NCI-H1417 treated with DMSO at 0.1 percent for 48 hours (cell line): ENCODE measurements at regions not wholly inside any gene's neighbourhood (a gene's known extent, or its start where the extent isn't known, plus 50 kb on each side); places are given as distances from the start of the nearest gene placed in this dataset.
A peak's percentile ranks its signal among the peaks of the same experiment; 100 is the strongest.
"Not testable (repeated sequence)": the region's sequence is repeated elsewhere in the genome, so short reads cannot be mapped to it uniquely, and the experiment has no call there.

Experiments
- DNase-seq: peaks from one replicate; lab custom pipeline; 2025; lab: John Stamatoyannopoulos, UW

DNA sequence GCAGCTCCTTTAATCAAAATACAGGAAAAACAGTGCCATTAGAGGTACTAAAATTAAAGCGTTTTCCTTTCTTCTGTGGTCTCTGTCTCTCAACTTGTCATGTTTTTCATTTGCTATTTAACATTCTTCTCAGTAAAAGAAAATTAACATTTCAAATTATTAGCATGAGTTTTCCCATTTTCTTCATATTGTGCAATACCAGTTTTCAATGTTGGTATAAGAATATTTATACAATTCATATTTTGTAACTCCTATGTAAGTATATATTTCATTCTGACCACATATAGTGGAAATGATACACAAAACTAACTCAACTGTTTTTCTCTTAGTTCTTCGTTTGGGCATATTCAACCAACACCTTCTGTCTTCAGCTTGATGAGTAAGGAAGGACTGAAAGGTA is 308.3 kb downstream of the HS3ST1 start:
- no peak for DNase-seq

DNA sequence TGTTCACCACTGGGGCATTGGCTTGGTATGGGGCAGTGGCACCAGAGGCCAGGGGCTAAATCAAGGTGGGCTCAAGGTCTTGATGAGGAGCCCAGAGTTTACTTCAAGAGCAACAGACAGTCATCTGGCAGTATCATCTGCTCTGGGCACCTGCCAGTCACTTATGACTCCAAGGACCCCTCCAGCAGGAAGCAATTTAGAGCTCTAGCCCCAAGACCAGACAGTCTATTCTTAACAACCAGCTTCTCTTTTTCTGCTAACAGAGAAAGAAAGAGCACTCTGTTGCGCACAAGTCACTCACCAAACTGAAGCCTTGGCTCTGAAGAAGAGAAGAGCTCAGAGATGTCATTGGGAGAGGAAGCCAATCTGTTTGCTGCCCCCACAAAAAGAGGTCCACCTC is 309.2 kb downstream of the HS3ST1 start:
- DNase-seq: no peak

DNA sequence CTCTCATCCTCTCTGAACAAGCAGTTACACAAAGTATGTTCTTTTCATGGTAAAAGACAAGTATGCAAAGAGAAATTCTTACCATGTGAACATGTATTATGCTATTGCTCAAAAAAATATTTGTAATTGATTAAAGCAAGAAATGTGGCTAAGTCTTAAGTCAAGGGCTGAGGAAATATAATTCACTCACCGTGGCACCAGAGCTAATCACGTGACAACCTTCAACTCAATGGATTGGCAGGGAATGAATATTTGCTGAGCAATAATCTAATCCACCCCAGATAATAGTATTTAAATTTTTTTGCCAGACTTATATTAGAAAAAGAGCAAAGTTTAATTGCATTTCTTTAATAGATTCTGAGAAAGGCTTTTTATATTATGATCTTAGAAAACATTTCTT is 310.2 kb downstream of the HS3ST1 start:
- DNase-seq: no peak

DNA sequence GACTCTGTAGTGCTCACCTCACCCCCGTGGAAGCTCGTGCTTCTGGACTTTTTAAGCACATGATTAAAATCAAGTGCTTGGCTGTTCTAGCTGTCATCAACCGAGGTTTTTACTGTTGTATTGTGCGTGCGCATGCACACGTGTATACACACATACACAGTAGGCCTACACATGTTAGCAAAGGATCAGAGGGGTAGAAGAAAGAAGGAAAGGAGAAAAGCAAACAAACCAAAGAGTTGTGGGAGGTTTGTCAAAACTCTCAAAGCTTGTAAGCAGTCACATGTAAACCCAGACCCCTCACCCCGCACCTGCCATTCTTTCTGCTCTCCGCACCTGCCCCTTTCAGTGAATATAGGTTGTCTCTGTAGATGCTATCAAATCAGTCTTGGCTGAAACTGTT is 311.8 kb downstream of the HS3ST1 start:
- peak; percentile 4 for DNase-seq

DNA sequence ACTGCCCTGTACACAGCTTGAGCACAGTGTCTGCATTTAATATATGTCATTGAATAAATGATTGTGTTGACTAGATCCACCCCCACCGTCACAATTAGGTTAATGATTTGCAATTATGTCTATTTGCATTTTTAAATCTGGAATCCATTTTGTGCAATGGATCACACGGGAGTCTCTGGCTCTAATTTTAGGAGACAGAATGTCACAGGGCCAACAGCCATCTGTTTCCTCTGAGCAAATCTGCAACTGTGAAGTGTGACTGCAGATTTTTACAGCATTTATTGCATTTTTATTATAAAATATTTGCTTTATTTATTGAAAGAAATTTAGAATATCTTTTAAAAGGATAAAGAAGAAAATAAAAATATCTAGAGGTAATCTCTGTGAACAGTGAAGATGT is 316.8 kb downstream of the HS3ST1 start:
- no peak for DNase-seq

DNA sequence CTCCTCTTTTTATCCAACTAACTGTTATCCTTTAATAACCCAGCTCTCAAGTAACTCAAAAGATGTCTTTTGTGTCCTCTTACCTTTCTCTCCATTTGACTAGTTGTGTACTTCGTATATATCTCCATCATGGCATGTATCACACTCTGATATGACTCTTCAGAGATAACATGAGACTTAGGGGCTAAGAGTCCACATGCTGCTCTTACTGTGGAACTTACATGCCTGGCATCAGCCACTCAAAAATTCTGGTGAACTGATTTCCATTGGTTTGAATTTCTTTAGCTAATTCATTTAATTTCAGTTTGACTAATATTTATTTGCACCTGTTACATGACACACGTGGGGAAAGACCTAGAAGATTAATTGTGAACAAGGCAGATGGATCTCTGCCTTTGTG is 317.3 kb downstream of the HS3ST1 start:
- no peak for DNase-seq

DNA sequence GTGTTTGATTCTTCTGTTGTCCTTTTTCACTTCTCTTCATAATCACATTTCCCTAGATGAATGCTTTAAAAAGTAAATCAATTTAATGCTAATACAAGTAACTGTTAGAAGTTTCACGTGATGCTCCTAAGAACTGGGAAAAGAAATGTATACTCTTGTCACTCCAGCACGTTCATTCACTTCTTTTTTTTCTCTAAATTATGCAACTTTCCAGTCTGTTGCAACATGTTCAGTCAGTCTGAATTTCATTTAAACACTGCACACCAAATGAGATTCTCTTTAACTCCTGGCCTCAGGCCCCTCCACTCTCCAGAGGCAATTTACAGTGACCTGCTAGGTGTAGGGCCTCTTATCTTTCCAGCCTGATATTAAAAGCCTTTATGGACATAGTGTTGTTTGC is 321.9 kb downstream of the HS3ST1 start:
- DNase-seq: no peak

DNA sequence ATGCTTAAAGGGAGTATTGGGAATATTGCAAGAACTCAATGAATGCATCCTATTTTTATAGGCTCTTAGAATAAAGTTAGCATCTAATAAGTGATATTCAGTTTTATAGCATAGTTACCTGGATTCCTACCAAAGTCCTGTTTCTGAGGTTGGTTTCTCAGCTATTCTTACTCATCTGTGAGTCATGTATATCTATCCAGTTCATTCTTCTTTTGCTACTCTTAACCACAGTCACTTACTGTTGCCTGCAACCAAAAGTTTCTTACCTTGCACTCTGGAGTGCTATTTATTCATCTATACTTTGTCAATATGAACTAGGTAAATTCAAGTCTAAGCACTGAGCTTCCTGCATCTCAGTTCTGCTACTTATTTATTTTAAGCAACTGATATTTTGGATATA is 322.5 kb downstream of the HS3ST1 start:
- DNase-seq: no peak

DNA sequence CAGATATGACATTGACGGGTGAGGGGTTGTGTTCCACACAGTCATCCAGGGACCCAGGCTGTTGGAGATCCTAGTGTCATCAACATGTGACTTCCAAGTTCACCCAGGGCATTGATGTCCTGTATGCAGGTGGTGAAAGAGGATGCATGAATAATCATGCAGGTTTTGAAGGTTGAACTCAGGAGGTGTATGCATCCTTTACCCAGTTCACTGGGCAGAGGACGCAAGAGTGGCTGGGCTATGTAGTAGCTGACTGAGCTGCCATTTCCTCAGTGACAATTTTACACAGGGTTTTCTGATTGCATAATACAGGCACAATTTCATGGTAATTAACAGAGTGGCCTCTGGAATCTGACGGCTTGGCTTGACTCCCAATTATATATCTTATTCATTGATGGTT is 323.0 kb downstream of the HS3ST1 start:
- no peak for DNase-seq

DNA sequence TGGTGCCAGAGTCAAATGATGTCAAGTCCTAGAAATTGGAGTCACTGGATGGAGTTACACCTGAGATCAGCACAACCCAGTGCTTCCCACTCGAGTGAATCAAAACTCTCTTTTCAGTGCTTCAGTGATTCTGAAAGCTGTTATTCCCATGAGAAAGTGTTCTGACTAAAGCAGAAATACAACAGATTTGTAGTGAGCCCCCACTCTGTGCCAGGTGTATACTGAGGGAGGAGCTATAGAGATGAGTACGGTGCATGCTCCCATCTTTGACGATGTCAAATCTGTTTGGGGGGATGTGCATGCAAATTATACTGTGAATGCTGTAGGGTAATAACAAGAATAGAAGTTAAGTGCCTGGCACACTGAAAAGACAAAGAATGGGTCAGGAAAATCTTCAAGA is 330.2 kb downstream of the HS3ST1 start:
- no peak for DNase-seq

DNA sequence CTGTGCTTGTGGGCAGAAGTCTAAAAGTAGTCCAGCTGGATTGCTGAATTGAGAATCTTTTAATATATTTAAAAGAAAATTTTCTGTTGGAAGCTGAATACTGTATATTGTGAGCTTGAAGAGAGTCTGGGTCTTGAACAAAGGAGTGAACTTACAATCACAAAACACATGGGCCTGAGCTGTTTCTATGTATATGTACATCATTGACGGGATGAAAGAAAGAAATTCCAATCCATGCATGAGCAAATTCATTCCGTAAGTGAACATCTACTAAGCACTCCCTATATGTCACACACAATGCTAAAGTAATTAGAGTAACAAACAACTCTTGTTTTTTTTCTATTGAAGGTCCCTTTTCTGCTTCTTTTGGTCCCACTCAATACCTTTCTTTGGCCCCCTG is 331.0 kb downstream of the HS3ST1 start:
- DNase-seq: no peak

DNA sequence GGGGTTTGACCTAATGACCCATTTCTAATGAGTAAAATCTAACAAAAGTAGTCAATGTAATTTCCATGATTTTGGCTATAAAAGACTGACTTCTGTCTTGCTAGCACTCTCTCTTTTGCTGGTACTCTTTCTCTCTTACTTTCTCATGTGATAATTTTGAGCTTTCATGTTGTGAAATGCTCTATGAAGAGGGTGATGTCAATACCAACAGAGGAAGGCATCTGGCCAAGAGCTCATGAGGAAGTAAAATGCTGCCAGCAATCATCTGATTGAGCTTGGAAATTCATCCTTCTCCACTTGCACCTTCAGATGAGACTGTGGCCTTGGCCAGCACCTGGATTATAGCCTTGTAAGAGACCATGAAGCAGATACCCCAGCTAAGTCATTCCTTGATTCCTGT is 347.7 kb downstream of the HS3ST1 start:
- no peak for DNase-seq

DNA sequence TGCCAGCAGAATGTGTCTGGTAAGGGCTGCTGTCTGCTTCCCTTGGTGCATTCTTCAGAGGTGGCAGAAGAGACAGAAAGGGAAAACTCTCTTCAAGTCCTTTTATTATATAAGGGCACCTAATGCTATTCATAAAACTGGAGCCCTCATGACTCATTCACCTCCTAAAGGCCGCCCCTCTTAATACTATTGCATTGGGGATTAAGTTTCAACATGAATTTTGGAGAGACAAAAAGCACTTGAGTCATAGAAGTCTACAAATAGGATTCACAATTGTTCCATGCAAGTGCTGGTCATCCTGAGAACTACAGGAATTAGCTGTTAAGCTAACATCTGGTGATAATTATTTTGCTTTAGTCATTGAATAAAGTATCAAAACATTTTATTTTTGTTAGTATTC is 349.5 kb downstream of the HS3ST1 start:
- no peak for DNase-seq

DNA sequence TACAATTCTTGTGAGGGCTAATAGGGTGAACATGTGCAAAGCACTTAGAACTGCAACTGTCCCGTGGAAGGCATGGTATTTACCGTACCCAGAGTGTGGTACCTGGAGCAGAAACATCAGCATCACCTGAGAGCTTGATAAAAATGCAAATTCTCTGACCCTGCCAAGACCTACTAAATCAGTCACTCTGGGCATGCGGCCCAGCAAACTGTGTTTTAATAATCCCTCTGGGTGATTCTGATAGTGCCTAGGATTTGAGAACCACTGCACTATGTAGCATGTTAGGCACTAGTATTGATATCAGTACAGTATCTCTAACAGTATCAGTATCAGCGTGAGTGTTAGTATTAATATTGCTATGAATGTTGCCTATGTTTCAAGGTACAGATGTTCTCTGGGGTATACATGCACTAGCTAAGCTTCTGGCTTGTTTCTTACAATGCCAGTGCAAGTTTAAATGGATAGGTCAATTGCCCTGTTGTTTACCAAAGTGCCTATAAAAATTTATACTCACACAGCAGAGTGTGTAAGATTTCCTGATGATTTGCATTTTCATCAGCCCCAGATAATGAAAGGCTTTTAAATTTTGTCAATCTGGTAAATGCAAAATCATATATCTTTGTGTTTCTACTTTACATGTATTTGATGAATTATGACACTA is 354.0 kb downstream of the HS3ST1 start:
- DNase-seq: no peak

DNA sequence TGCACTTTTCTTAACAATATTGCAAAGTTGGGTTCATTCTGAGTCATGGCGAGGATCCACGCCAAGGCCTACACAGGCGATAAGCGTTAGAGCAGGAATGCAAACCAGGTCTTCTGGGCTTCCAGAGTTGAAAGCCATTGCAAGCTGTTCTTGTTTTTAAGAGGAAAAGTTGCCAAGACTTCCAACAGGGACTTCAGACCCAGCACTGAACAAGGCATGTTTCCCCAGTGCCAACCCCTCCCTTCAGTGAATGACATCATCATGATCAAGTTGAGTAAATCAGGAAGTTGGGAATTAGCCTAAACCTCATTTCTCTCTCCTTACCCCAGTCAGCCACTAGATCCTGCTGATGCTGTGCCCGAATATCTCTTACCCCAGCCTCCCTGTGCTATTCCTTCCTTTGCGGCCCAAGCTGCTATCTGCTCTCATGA is 355.1 kb downstream of the HS3ST1 start:
- no peak for DNase-seq

DNA sequence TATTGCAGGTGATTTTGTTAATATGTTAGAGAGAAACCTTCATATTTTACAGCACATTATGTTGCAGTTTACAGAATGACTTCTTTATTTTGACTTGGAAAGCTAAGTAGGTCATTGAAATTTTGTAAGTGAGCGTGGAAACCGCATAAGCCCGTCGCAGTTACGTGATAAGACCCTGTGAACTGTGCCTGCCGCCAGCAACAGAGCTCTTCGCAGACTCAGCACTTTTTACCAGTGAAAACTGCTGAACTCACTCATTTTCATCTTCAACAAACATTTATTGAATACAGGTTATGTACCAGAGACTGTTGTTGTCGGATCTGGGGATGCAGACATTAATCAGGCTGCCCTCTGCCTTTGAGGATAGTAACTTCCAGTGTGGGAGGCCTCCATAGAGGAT is 355.7 kb downstream of the HS3ST1 start:
- no peak for DNase-seq

DNA sequence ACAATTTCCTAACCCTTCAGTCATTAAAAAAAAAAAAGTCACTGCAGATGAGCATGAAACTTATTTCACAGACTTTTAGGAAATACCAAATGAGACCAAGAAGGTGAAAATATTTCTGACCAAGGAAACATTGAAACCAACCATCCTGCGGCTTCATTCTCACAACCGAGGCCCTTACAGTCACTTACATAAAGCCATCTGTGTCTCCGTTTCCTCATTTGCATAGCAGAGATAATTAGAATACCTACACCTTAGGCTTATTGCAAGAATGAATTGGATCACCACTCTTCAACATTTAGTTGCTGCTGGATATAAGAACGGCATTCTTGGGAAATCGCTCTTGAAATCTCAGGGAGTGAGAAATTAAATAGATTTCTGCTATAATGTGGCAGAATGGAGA is 356.2 kb downstream of the HS3ST1 start:
- no peak for DNase-seq

DNA sequence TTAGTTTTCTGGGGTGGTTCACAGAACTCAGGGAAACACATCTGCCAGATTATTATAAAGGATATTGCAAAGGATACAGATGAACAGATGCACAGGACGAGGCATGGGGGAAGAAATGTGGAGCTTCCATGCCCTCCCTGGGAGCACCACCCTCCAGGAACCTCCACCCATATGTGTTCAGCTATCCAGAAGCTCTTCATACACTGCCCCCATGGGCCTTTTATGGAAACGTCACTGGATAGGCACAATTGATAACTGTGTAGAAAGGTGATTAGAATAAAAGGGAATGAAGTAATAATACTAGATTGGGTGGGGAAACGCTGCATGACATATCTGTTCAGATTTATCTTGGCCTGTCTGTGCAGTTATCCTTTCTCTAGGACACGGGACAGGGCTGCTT is 357.9 kb downstream of the HS3ST1 start:
- DNase-seq: no peak

DNA sequence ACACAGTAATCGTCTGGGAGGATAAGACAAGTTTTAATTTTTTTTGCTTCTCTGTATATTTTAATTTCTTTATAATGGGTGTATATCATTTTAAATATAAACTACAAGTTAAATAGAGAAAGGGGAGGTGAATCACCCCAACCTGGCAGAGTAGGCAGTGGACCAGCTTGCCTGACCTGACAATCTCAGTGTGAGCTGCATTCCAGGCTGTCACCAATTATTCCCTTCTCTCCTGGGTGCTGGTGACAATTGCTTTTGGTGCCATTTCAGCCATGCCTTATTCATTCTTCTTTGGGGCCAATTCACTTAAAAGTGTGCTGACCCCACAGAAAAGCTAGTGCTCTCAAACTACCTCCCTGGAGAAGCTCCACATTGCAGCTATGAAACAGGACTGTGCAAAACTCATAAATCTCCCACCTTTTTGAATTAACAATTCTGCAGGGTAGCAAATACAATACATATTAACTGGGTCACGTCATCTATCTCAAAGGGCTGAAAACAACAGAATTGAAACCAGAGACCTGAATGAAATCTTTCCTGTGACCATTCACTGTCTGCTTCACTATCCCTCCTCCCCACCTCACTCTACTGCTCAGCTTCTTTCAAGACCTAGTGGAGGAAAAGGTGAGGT is 359.0 kb downstream of the HS3ST1 start:
- no peak for DNase-seq

DNA sequence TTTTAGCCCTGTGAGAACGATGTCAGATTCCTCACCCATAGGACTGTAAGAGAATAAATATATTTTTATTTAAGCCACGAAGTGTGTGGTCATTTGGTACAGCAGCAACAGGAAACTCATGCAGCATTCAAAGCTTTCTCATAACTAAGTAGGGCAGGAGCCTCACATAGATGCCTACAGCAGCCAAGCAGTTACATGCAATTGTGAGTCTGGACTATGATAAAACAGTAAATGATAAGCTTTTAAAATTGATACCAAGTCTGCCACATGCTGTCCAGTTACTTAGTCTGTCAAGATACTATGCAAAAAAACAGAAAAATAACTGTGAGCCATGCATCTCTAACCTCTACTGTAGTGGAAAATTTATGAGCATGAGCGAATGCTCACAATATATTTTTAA is 359.6 kb downstream of the HS3ST1 start:
- DNase-seq: no peak

DNA sequence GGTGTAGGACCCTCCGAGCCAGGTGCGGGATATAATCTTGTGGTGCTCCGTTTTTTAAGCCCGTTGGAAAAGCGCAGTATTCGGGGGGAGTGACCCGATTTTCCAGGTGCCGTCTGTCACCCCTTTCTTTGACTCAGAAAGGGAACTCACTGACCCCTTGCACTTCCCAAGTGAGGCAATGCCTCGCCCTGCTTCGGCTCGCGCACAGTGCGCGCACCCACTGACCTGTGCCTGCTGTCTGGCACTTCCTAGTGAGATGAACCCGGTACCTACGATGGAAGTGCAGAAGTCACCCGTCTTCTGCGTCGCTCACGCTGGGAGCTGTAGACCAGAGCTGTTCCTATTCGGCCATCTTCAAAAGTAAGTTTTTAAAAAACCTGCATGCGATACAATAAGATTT is 362.1 kb downstream of the HS3ST1 start:
- DNase-seq: not testable (repeated sequence)

DNA sequence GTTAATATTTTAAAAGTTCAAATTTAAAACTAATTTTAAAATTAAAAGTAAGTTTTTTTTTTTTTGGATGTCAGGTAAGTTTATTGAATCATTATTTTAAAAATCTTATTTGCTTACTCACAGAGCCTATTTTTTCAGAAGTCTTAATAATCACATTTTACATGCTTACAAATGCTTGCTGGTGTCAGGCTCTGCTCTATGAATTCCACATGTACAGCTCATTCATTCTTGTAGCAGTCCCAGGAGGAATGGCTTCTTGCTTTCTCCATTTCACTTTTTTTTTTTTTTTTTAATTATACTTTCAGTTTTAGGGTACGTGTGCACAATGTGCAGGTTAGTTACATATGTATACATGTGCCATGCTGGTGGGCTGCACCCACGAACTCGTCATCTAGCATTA is 368.1 kb downstream of the HS3ST1 start:
- not testable (repeated sequence) for DNase-seq

DNA sequence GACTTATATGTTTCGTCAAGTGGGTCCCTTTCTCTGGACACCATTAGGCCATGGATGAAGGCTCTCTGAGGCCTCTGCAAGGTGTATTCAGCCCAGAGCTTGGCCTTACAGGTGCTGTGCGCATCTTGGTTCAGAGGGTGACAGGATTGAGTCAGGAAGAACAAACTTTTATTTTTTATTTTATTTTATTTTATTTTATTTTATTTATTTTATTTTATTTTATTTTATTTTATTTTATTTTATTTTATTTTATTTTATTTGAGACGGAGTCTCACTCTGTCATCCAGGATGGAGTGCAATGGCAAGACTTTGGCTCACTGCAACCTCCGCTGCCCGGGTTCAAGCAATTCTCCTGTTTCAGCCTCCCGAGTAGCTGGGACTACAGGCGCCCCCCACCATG is 370.4 kb upstream of the CLNK start:
- not testable (repeated sequence) for DNase-seq

DNA sequence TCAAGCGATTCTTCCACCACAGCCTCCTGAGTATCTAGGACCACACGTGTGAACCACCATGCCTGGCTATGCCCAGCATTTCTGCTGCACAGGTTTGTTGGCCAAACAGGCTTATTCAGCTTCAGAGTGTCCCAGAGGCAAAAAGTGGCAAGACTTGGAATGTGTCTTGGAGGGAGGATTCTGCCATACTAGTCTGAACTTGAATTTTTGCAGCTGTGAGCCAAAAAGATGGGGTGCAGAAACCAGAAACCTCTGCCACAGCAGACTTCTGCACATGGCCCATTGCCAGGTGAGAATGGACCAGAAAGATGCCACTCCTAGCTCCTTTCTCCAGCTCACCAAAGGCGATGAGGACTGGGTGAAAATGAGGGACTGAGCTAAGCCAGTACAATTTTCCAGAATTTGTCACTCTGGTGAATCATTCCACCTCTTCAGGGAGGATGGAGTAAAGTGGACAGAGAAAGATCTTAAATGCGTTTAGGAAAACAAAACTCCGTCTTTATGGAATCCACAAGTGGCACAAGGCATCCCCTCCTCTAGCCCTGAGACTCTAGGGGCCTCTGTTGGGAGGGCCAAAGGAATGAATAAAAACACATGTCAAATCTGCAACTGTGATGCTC is 369.1 kb upstream of the CLNK start:
- no peak for DNase-seq
